ENCODE measurements at regions not wholly inside any gene's neighbourhood (a gene's known extent, or its start where the extent isn't known, plus 50 kb on each side); places are given as distances from the start of the nearest gene placed in this dataset.

DNA sequence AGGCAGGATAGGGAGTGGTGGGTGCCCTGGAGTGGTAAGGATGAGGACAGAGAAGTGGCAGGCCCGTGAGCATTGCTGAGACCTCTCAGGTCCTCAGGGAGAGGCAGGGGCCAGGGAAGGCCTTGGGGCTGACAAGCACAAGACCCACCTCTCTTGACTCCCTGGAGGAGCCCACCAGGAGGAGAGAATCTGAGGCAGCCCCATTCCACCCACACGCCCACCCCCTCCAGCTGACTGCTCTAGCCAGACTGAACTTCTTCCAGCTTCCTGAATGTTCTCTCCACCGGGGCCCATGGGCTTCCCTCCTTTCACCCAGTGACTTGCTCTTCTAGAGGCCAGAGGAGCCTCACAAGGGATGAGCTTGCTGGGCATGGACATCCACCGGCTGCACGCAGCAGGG lies 1403.0 kb downstream of the BRD1 start:
- H3K4me3 ChIP-seq (ENCODE audit: low read length) = no peak overlapping the region
- DNase-seq (ENCODE audit: low read depth) = no peak
- TF ChIP-seq, protein P1, sequence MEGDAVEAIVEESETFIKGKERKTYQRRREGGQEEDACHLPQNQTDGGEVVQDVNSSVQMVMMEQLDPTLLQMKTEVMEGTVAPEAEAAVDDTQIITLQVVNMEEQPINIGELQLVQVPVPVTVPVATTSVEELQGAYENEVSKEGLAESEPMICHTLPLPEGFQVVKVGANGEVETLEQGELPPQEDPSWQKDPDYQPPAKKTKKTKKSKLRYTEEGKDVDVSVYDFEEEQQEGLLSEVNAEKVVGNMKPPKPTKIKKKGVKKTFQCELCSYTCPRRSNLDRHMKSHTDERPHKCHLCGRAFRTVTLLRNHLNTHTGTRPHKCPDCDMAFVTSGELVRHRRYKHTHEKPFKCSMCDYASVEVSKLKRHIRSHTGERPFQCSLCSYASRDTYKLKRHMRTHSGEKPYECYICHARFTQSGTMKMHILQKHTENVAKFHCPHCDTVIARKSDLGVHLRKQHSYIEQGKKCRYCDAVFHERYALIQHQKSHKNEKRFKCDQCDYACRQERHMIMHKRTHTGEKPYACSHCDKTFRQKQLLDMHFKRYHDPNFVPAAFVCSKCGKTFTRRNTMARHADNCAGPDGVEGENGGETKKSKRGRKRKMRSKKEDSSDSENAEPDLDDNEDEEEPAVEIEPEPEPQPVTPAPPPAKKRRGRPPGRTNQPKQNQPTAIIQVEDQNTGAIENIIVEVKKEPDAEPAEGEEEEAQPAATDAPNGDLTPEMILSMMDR (IDR thresholded peaks at IDR 0.05; ENCODE audit: insufficient read depth, low read depth, low read length, missing control alignments) = no peak

DNA sequence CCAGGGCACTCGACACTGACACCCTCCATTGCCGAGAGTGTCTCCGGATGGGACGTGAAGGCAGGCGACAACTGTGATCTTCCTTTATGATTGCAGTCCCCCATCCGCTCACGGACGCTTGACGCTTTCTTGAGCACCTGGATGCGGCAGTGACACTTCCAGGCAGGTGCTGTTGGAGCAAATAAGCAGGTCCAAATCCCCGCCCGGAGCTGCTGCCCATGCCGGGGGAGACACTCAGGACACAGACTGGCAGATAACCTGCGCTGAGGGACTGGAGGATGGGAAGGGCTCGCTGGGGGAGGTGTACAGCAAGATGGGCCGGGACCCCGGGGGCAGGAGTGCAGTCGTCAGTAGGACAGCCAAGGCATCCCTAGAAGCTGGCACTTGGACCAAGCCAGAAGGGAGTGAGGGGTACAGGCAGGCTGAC lies 1403.5 kb downstream of the BRD1 start:
- H3K4me3 ChIP-seq (ENCODE audit: low read length) = no peak overlapping the region
- TF ChIP-seq, protein P1 (IDR thresholded peaks at IDR 0.05; ENCODE audit: insufficient read depth, low read depth, low read length, missing control alignments) = no peak
- no peak for DNase-seq (ENCODE audit: low read depth)

DNA sequence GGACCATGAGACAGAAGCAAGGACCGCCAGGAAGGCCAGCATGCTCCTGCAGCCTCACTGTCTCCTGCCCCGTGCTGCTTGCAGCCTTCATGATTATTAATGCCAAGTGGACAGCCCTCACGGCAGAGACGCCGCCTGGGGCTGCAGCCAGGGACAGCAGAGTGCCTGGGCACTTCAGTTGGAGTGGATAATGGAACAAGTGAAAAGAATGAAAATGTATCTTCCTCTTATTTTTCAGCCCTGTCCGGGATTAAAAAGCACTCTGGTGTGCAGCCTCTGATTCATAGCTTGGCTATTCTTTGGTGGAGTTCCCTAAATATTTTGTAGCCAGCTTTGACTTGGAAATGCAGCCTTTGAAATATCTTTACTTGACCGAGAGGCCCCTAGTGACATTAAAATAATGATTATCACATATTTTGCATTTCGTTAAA lies 1404.2 kb downstream of the BRD1 start:
- no peak for DNase-seq (ENCODE audit: low read depth)
- H3K4me3 ChIP-seq (ENCODE audit: low read length) = no peak overlapping the region
- TF ChIP-seq, protein P1 (IDR thresholded peaks at IDR 0.05; ENCODE audit: insufficient read depth, low read depth, low read length, missing control alignments) = no peak

DNA sequence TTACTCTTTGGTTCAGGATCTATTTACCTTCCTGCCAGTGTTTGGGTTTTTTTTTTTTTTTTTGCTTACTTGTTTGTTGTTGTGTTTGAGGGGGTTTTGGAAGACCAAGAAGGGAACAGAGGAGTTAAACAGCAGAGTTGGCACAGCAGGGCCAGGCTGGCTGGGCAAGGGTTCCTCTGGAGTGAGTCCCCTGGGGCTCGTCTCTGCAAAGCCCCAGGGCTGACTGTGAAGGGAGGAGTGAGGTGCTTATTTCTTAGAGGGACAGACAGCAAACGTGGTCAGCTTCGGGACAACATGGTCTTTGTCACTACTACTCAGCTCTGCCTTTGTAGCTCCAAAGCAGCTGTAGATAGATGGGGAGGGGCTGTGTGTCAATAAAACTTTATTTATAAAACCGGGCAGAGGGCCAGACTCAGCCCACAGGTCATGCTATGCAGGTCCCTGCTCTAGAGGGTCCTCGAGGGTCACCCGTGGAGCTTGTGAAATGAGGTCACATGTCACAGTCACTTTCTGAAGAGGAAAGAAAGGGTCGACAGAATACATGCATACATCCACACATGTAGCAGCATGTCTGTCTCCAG lies 1404.7 kb downstream of the BRD1 start:
- TF ChIP-seq, protein P1 (IDR thresholded peaks at IDR 0.05; ENCODE audit: insufficient read depth, low read depth, low read length, missing control alignments) = no peak
- H3K4me3 ChIP-seq (ENCODE audit: low read length) = no peak overlapping the region
- no peak for DNase-seq (ENCODE audit: low read depth)

DNA sequence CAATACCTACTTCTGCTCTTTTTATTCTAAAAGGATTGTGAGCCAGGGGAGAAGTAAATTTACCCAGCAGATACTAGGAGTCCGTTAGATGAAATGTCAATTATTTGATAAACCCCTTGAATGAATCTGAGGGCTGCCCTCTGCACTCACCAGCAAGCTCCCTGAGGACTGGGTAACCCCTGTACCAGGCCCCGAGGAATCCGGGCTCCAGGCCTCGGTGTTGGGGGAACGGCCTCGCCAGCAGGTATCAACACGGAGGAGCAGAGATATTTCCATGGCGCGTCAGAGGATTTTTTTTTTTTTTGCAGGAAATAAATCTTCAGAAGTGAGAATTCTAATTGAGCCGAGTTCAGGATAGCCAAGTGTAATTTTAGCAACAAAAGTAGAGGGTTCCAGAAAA lies 1408.8 kb downstream of the BRD1 start:
- TF ChIP-seq, protein P1 (IDR thresholded peaks at IDR 0.05; ENCODE audit: insufficient read depth, low read depth, low read length, missing control alignments) = no peak
- DNase-seq (ENCODE audit: low read depth) = no peak
- no peak overlapping the region for H3K4me3 ChIP-seq (ENCODE audit: low read length)

DNA sequence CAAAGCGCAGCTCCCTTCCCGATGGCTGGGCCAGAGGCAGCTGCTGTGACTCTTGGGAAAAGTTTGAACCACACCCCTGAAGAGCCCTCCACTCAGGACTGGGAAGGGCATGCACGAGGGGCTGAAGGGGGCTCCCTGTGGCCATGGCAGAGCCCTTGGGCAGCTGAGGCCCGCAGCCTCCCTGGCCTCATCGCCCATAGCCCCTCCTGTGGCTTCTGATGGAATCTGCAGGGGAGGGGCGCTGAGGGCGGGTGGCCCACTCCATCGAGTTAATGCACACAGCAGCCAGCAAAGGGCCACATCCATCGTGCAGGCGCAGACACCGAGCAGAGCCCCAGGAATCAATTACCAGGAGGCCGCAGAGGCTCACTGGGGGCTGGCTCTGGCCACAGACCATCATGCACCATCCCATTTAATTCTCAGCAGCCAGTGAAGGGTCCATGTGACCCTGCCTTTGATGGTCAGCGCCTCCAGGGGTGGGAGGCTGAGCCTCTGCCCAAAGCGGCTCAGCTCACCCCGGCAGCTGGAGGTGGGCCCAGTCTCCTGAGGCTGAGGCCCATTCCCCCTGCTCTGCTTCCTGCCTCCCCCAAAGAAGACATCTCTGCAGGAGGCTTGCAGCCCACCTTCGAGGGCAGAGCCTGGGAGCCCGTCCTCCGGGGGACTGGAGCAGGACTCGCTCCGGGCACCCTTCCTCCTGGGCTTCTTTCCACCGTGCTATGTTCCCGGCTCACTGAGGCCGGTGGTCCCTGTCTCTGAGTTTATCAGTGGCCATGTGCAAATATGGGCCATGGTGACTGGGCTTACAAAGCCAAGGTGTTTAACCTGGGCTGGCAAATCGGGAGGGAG lies 1410.2 kb downstream of the BRD1 start:
- H3K4me3 ChIP-seq (ENCODE audit: low read length) = no peak overlapping the region
- TF ChIP-seq, protein P1 (IDR thresholded peaks at IDR 0.05; ENCODE audit: insufficient read depth, low read depth, low read length, missing control alignments) = no peak
- no peak for DNase-seq (ENCODE audit: low read depth)

All from epithelial cell of esophagus (primary cell).